Stimulated activated CD4-positive, alpha-beta T cell treated with anti-CD3 and anti-CD28 coated beads, Interleukin-4, amount 100 ng/mL, for 48 hours (primary cell): ENCODE measurements at regions not wholly inside any gene's neighbourhood (a gene's known extent, or its start where the extent isn't known, plus 50 kb on each side); places are given as distances from the start of the nearest gene placed in this dataset.
"Not testable (repeated sequence)": the region's sequence is repeated elsewhere in the genome, so short reads cannot be mapped to it uniquely, and the experiment has no call there.

ENCODE experiments used
- DNase-seq, 2 donors: peaks; one replicate each; pipeline ENCODE4 v3.0.0-alpha.2; 2020; ENCODE audit warnings: low read depth in 2 of 2

- no peak for DNase-seq
These were observed 257.0 kb upstream of the ADGRL2 start for GRCh38 chr1:81543764-81544163.

GRCh38 chr1:81542196-81542595, 258.5 kb upstream of the ADGRL2 start:
- DNase-seq = no peak

- no peak for DNase-seq
These were observed 260.5 kb upstream of the ADGRL2 start for GRCh38 chr1:81540216-81540615.

GRCh38 chr1:81529014-81529413, 271.7 kb upstream of the ADGRL2 start:
- no peak for DNase-seq

GRCh38 chr1:81525085-81525484, 275.6 kb upstream of the ADGRL2 start:
- no peak for DNase-seq

- DNase-seq = no peak
These were observed 280.7 kb upstream of the ADGRL2 start for GRCh38 chr1:81519987-81520386.

- DNase-seq = no peak
These were observed 282.7 kb upstream of the ADGRL2 start for GRCh38 chr1:81517987-81518386.

GRCh38 chr1:81513796-81514354, 286.9 kb upstream of the ADGRL2 start:
- DNase-seq = no peak

- no peak for DNase-seq
These were observed 288.3 kb upstream of the ADGRL2 start for GRCh38 chr1:81512252-81513003.

- DNase-seq = no peak
These were observed 289.5 kb upstream of the ADGRL2 start for GRCh38 chr1:81511281-81511680.

- DNase-seq = no peak
These were observed 290.0 kb upstream of the ADGRL2 start for GRCh38 chr1:81510701-81511100.

- no peak for DNase-seq
These were observed 291.1 kb upstream of the ADGRL2 start for GRCh38 chr1:81509594-81509993.

- DNase-seq = no peak
These were observed 294.0 kb upstream of the ADGRL2 start for GRCh38 chr1:81506699-81507098.

- no peak for DNase-seq
These were observed 294.9 kb upstream of the ADGRL2 start for GRCh38 chr1:81505831-81506230.

- DNase-seq = not testable (repeated sequence)
These were observed 295.9 kb upstream of the ADGRL2 start for GRCh38 chr1:81504820-81505219.

GRCh38 chr1:81502705-81503104, 298.0 kb upstream of the ADGRL2 start:
- not testable (repeated sequence) for DNase-seq

- DNase-seq = not testable (repeated sequence)
These were observed 299.2 kb upstream of the ADGRL2 start for GRCh38 chr1:81501485-81501884.

GRCh38 chr1:81499487-81499886, 301.2 kb upstream of the ADGRL2 start:
- no peak for DNase-seq

GRCh38 chr1:81498471-81499462, 302.0 kb upstream of the ADGRL2 start:
- no peak for DNase-seq

GRCh38 chr1:81496349-81496748, 304.4 kb upstream of the ADGRL2 start:
- DNase-seq = no peak

GRCh38 chr1:81493102-81493869, 307.4 kb upstream of the ADGRL2 start:
- no peak for DNase-seq

- DNase-seq = no peak
These were observed 308.1 kb upstream of the ADGRL2 start for GRCh38 chr1:81492628-81493027.
